Glutamatergic neuron (in vitro differentiated cells): ENCODE measurements at regions not wholly inside any gene's neighbourhood (a gene's known extent, or its start where the extent isn't known, plus 50 kb on each side); places are given as distances from the start of the nearest gene placed in this dataset.

Experiments
- DNase-seq: peaks from one replicate; pipeline ENCODE4 v3.0.0; 2022
- H3K27ac Mint-ChIP-seq: one replicate; pipeline ENCODE4 v1.8.0; 2020; ENCODE audit warnings: mild to moderate bottlenecking, mixed read lengths, inconsistent platforms; ENCODE audit not compliant: unreplicated experiment
- H3K27me3 Mint-ChIP-seq: one replicate; pipeline ENCODE4 v1.8.0; 2020; ENCODE audit warnings: mild to moderate bottlenecking, moderate library complexity, mixed read lengths, inconsistent platforms; ENCODE audit not compliant: unreplicated experiment
- H3K36me3 Mint-ChIP-seq: one replicate; pipeline ENCODE4 v1.8.0; 2020; ENCODE audit warnings: mild to moderate bottlenecking, mixed read lengths, inconsistent platforms; ENCODE audit not compliant: unreplicated experiment
- H3K4me1 Mint-ChIP-seq: one replicate; pipeline ENCODE4 v1.8.0; 2020; ENCODE audit warnings: mild to moderate bottlenecking, low read depth, mixed read lengths, inconsistent platforms; ENCODE audit not compliant: unreplicated experiment
- H3K4me3 Mint-ChIP-seq: one replicate; pipeline ENCODE4 v1.8.0; 2020; ENCODE audit warnings: mild to moderate bottlenecking, mixed read lengths, inconsistent platforms; ENCODE audit not compliant: unreplicated experiment
- H3K9me3 Mint-ChIP-seq: one replicate; pipeline ENCODE4 v1.8.0; 2020; ENCODE audit warnings: mild to moderate bottlenecking, moderate library complexity, mixed read lengths, inconsistent platforms; ENCODE audit not compliant: unreplicated experiment
- TF ChIP-seq, protein P1 (sequence below): fragments of 200-600 bp; sonication (generic); IDR thresholded peaks from one replicate; pipeline ENCODE4 v1.5.0; 2021; ENCODE audit not compliant: partially characterized antibody, unreplicated experiment

DNA sequence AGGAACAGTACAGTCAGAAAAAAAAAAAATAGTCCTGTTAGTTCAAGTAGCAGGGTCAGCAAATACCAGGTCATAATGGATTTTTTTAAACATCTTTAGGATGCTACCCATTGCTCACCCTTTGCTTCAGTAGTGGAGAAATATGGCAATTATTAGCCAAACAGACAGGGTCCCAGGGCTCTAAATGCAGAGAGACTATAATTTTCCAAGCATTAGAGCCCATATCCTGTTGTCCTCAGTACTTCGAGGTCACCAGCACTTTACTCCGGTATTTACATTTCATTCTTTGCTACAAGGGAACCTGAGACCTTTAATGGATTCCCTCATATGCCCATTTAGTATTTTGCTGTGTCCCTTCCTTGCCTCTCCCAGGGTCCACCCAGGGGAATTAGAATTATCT is 1562.9 kb upstream of the TENM3 start:
- Mint-ChIP-seq H3K9me3 (peaks cover 2% of the 10 kb centered on the region), H3K27ac (no peak overlapping the region), H3K27me3 (no peaks in the 10 kb centered on the region), H3K36me3 (no peaks in the 10 kb centered on the region), H3K4me3 (no peak overlapping the region), H3K4me1 (peaks cover 12% of the 10 kb centered on the region)
- TF ChIP-seq, protein P1, sequence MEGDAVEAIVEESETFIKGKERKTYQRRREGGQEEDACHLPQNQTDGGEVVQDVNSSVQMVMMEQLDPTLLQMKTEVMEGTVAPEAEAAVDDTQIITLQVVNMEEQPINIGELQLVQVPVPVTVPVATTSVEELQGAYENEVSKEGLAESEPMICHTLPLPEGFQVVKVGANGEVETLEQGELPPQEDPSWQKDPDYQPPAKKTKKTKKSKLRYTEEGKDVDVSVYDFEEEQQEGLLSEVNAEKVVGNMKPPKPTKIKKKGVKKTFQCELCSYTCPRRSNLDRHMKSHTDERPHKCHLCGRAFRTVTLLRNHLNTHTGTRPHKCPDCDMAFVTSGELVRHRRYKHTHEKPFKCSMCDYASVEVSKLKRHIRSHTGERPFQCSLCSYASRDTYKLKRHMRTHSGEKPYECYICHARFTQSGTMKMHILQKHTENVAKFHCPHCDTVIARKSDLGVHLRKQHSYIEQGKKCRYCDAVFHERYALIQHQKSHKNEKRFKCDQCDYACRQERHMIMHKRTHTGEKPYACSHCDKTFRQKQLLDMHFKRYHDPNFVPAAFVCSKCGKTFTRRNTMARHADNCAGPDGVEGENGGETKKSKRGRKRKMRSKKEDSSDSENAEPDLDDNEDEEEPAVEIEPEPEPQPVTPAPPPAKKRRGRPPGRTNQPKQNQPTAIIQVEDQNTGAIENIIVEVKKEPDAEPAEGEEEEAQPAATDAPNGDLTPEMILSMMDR = no peak
- no peak for DNase-seq

DNA sequence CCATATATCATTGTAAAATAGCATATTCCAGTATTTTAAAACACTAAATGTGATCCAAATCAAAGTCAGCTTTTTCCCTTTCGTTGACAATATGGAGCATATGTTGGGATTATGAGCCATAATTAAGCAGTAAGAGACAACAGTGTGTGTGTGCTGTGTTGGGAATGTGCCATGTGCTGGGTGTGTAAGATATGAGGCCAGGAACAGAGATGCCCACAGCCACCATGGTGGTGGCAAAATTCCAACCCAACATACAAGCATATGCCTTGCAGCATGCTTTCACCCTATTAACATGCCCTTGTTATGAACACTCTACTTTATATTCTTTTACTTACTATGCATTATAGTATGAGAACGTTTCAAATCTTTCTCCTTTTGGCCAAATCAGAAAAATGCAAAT is 1560.4 kb upstream of the TENM3 start:
- no peak for DNase-seq
- Mint-ChIP-seq H3K27ac (no peak overlapping the region), H3K27me3 (no peaks in the 10 kb centered on the region), H3K4me3 (no peak overlapping the region), H3K9me3 (no peaks in the 10 kb centered on the region), H3K36me3 (no peaks in the 10 kb centered on the region), H3K4me1 (peaks cover 6% of the 10 kb centered on the region)
- TF ChIP-seq, protein P1 = no peak

DNA sequence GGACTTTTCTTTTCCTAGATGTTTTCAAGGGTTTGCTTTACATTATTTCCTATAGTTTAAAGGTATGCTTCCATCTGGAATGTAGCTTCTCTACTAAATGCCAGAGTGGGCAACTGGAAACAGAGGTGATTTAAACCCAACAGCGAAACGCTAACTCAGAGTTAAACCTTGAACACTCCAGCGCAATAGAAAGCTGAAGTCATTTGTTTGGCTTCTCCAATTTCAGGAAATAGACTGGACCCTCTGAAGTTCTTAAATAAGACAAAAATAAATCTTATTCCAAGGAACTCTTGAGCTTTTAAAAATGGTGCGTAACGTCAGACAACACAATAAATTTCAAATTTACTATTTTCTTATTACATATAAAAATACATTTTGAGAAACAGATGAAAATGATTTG is 1560.0 kb upstream of the TENM3 start:
- H3K36me3 Mint-ChIP-seq = no peaks in the 10 kb centered on the region
- H3K4me3 Mint-ChIP-seq = no peak overlapping the region
- peaks cover 6% of the 10 kb centered on the region for H3K4me1 Mint-ChIP-seq
- DNase-seq = no peak
- no peaks in the 10 kb centered on the region for H3K9me3 Mint-ChIP-seq
- H3K27me3 Mint-ChIP-seq = no peaks in the 10 kb centered on the region
- TF ChIP-seq, protein P1 = no peak
- no peak overlapping the region for H3K27ac Mint-ChIP-seq

DNA sequence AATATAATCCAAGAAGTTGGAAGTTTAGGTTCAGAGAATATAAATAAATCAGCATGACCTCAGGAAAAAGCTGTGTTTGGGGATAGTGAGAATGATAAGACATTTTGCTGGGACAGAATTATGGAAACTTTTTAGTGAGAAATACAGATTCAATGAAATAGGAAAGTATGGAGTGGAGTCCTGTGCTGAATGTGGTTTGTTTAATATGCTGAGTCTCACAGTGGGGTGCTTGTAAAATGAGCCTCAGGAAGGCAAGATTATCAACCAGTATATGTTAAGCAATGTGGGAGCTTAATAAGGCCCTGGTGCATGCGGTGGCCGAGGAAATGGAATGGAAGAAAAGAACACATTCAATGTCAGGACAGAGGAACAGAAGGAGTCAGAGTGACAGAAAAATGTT is 1554.7 kb upstream of the TENM3 start:
- H3K4me3 Mint-ChIP-seq = no peak overlapping the region
- H3K27me3 Mint-ChIP-seq = no peaks in the 10 kb centered on the region

DNA sequence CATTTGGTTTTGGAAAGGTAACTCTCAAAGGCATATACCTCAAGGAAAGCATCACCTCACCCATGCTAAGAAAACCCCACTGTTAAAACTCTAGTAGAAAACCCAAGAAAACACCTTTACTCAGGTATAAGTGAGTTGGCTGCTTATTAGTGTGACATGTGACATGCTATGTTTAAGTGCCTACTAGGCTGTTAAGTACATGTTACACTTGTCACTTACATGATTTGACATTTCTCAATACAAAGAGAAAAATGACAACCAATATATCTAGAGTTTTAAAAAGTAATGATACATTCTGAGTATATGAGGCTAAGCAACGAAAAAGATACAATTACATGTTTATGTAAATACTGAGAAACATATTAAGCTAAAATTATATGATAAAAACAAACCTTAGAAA is 1548.3 kb upstream of the TENM3 start:
- Mint-ChIP-seq H3K4me3 (no peak overlapping the region), H3K36me3 (peaks cover 12% of the 10 kb centered on the region), H3K4me1 (peaks cover 2% of the 10 kb centered on the region), H3K27me3 (no peaks in the 10 kb centered on the region), H3K9me3 (peaks cover 2% of the 10 kb centered on the region), H3K27ac (no peak overlapping the region)
- TF ChIP-seq, protein P1 = no peak
- no peak for DNase-seq

More for the DNA sequence above, 1554.7 kb upstream of the TENM3 start:
- DNase-seq = no peak
- Mint-ChIP-seq H3K27ac (no peak overlapping the region), H3K4me1 (no peaks in the 10 kb centered on the region), H3K36me3 (peaks cover under 1% of the 10 kb centered on the region), H3K9me3 (no peaks in the 10 kb centered on the region)
- TF ChIP-seq, protein P1 = no peak
